ENCODE measurements at regions not wholly inside any gene's neighbourhood (a gene's known extent, or its start where the extent isn't known, plus 50 kb on each side); places are given as distances from the start of the nearest gene placed in this dataset.

DNA sequence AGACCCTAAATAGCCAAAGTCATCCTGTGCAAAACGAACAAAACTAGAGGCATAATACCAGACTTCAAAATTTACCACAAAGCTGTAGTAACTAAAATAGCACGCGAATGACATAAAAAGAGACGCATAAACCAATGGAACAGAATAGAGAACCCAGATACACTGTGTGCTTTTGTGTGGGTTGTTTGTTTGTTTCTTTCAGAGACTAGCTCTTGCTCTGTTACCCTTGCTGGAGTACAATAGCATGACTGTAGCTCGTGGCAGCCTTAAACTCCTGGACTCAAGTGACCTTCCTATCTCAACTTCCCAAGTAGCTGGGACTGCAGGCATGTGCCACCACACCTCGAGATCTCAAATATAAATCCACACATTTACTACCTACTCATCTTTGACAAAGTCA lies 1314.6 kb upstream of the GBE1 start:
- no peak for FAIRE-seq

DNA sequence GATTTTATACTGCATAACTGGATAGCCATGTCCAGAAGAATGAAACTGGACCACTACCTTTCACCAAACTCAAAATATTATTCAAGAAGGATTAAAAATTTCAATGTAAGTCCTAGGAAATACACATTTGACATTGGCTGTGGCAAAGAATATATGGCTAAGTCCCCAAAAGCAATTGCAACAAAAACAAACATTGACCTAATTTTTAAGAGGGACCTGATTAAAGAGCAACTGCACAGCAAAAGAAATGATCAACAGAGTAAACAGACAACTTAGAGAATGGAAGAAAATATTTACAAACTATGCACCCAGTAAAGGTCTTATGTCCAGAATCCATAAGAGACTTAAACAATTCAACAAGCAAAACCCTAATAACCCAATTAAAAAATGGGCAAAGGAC lies 1313.0 kb upstream of the GBE1 start:
- no peak for FAIRE-seq

DNA sequence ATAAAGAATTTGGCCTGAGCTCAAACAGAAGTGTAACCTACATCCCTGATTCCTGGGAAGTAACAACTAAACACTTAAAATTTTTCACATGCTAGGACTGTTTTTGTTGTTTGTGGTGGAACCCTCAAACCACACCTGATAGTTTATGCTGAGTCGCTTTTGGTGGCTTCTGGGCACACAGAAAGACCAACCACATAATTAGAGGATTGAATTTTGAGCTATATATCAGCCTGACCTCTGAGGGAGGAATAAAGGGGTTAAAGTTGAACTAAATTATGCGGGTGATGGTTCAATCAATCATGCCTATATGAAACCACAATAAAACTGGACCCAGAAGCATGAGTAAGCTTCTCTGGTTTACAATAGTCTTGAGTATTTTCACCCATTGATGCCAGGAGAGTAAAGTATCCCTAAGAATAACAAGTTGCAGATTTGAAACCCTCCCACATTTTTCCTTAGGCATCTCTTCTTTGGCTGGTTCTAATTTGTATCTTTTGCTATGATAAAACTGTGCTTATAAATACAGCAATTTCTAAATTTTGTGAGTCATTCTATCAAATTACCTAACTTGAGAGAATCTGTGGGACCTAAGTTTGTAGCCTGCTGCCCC lies 1304.5 kb upstream of the GBE1 start:
- no peak for FAIRE-seq

DNA sequence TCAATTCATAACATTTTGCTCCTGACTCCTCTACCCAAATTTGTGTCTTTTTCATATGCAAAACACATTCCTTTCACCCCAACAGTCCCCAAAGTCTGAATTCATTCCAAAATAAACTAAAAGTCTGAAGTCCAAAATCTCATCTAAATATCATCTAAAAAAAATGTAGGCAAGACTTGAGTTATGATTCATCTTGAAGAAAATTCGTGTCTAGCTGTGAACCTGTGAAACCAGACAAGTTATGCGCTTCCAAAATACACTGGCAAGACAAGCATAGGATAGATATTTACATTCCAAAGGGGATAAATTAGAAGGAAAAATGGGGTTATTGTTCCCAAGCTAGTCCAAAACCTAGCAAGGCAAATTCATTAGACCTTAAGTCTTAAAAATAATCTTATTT lies 1302.0 kb upstream of the GBE1 start:
- no peak for FAIRE-seq

DNA sequence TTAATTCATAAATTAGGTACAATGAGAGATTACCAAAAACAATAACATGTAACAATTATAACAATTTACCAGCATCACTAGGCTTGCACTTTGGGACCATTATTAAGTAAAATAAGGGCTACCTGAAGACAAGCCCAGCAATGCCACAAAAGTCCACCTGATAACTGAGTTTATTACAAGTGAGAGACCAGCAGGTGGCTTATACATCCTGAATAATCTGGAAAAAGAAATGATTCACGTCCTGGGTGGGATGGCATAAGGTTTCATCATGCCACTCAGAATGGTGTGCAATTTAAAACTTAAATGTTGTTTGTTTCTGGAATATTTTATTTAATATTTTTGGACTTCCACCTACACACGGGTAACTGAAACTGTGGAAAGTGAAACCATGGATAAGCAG lies 1287.1 kb upstream of the GBE1 start:
- no peak for FAIRE-seq

DNA sequence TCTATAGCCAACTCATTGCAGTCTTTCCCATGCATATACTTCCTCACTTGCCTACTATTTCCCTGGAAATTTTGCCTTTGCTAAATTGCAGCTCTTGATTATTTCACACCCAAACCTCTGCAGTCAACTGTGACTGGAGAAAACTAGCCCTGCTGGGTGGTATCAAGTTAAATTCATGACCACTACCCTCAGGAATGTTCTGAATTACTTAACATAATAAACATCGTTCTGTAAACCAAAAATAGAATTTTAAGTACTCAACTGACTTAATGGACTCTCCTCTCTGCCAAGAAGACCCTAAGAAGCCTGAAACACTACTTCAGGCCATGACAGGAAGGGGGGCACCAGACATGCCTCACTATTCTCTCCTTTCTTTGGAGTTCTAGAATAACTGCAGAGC lies 1278.0 kb upstream of the GBE1 start:
- FAIRE-seq, result no peak

DNA sequence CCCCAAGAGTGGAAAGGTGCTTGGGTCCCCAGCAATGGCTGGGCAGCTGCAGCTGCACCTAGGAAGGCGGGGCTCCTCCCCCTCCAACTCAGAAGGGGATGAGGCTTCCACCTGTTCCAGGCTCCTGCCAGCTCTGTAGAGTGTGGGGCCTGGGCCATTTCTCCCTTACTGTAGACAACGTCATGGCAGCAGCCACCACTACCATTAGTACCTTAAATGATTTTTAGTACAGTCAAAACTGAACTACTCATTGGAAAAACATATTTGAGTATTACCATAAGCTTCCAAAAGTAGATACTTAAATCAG lies 1274.2 kb upstream of the GBE1 start:
- FAIRE-seq, result no peak

DNA sequence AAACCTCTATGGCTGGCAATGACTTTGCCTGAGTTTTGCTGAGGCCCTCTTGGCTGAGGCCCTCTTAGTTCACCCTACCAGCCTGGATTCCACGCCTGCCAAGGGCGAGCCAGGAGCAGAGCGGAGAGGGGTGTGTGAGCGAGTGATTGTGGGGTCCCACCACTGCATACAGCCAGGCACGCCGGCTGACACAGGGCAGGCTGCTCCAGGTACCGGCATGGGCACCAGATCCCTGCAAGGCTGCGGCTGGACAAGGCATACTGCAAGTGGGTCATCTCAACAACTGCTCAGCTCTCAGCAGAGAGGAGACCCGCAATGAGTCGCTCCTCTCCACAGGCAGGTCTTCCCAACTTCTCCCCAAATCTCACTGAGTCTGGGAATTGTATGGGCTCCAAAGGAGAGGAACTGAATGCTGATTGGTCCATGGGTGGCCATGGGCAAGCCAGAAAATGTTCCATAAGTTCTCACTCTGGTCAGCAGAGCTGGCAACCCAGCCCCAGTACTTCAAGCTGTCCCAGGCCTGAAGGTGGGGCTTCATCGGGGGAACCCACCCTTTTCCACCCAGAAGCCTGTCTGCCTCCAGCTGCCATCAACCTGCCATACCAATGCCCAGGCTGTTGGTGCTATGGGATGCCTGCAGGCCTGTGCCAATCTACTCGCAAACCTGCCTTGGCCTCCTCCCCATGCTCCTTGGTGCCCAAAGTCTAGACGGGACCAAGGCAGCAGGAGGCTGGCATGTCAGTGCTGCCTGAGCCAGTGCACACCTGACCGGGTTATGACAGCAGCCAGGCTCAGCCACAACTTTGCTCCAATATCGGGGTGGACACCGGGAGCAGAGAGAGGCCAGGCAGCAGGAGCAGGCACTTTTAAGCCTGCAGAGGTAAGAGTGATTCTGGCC lies 1273.6 kb upstream of the GBE1 start:
- FAIRE-seq, result no peak

DNA sequence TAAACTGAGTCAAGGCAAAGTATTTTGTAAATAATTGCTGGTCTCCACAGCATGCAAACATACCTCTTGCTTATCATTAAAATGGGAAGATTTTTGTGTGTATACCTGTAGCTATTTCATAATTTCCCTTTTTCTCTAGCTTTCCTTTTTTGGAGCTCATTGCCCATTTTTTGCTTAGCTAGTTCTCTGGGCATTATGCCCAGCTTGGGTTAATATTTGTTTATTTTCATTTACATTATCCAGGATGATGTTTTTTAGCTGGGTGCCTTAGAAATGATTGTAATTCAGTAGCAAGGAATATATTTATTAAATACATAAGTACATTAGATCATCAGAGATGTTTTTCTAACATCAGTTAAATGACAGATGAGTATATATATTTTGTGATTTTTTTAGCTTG lies 1271.7 kb upstream of the GBE1 start:
- no peak for FAIRE-seq

DNA sequence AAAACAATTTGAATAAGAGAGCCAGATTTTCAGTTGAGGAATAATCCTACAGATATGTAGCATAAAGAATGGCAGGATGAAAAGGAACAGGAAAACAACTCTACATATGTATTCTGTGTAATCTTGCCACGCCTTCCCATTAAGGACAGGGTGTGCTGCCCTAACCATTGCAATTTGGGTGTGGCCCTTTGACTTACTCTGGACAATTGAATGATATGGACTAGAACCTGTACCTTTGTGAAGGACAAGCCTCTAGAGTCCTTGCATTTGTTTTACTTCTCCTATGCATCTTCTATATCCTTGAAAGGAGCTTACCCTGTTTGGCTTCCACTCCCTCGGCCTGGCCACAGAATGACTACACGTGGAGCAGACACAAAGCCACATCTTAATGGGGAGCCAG lies 1261.6 kb upstream of the GBE1 start:
- no peak for FAIRE-seq

DNA sequence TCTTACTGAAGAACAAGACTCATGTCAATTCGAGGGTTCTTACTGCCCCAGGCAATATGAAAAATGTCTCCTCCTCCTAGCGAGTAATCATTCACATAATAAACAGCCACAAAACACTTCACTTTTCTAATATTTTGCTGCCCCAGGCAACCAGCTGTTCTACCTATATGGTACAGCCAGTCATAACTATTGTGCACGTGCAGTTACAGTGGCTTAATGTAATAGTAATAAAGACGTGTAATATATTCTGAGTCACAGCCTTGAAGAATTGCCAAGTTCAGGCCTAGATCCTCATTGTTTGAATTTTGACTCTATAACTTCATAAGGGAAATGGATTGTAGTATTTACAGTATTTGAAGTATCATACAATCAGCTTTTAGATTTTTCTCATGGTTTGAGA lies 1250.0 kb upstream of the GBE1 start:
- FAIRE-seq, result no peak

DNA sequence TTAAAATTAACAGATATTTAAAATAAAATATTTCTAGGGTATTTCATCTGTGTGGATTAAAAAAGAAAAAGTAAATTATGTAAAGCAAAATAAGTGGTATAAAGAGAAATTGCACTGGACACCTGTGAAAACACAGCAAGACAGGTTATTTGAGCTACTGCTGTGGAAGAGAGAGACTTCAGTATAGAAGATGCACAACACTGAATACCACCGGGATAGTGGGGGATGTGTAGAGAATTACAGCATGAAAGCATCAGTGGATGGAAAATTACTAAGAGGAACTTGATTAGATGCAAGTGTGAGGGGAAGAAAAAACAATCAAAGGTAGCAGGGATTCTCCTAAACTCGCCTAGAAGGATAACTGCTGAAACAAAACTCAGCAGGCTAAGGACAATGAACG lies 1242.5 kb upstream of the GBE1 start:
- FAIRE-seq, result no peak

DNA sequence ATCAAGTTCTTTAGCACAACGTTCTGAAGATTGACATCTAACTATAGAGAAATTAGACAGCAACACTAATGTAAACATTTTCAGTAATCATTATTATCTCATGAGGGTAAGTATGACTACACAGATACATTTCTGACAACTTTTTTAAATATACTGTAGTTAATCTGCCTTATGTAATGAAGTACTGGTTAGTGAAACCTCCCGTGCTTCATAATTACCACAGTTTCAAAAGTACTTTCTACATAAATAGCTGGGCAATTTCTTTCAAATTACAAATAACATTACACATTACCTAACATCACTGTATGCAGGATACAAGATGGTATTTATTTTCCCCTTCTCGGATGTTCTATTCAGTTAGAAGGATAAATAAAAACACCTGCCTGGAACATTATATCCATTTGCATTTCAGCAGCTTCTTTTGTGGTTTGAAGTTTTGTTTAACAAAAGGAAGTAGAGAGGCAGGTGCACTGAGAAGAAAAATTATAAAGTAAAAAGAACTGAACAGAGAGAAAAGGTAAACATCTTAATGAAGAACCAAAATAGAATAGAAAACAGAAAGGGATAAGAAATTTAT lies 1241.5 kb upstream of the GBE1 start:
- FAIRE-seq, result no peak

DNA sequence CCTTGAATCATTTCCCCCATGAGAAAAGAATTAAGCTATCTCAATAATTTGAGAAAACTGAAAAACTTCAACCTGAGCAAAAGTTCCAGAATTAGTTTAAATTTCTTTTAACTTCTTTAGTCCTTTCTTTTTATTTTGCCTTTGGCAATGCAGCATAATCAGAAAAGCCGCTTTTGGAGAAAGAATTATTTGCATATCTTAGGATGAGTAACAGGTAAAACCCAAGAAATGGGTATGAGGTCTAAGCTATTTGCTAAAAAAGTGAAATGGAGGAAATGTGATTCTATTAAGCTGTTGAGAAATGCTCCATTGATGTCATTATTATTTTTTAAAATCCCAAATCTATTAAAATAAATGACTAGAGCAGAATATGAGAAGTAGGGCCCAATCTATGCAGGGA lies 1238.3 kb upstream of the GBE1 start:
- no peak for FAIRE-seq

DNA sequence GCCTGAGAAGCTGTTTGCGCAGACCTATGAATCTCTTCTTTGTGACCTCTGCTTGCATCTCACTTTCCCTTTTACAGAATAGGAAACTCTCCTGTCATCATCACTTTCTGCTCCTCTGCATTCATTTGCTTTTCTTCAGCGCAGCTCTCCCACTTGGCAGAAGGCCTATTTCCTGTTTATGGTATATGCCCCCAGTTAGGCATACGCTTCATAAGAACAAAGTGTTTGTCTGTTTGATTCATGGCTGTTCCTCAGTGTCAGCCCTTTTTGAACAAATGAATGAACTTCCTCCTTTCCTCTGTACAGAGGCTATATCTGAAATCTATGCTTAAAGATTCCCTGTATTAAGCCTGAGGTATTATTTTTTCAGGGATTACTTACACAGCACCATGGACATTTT lies 1216.9 kb upstream of the GBE1 start:
- no peak for FAIRE-seq

DNA sequence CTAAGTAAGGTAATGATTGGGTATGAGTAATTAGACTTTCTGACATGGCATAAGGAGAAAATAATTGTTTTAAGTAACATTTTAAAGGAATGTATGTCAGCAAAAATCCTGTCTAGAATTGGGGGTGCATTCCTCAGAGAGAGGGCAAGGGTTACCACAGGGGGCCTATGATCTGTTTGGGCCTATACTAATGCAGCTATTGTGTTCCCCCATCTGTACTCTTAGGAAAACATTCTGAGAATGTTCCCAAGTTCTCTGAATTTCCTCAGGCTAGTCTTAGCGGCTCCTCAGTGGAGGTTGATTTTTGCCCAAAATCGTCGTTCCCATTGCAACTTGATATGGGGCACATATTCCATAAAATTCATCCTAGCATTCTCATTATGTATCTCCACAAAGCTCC lies 1216.4 kb upstream of the GBE1 start:
- FAIRE-seq, result no peak

DNA sequence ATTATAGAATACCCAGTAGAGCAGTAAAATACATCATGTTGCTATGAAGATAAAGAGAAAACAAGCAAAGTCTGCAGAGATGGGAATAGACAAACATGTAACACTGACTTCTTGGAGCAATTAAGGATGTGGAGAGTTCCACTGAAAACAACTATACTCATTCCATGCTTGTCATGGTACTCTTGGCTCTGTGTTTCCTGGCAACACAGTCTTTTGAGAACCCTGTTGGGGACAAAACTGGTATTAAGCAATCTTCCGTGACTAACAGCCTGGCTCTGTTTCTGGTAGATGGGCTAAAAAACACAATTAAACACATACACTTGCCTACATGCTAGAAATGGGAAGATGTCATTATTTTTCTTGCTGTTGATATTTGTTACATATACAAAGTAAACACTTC lies 1212.3 kb upstream of the GBE1 start:
- no peak for FAIRE-seq

DNA sequence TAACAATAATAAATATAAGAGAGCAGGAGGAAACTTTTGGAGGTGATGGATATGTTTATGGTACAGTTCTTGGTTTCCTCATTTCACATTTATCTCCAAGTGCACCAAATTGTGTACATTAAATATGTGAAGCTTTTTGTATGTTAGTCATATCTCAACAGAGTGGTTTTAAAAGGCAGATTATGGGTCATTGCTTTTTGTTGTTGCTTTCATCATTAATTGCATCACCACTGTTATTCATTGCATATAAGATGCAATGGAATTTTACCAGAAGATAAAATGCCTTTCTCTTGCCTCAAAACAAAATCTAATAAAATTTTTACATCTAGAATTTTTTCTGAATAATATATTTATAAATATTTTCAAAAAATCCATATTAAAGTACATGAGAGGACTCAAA lies 1198.9 kb upstream of the GBE1 start:
- no peak for FAIRE-seq

DNA sequence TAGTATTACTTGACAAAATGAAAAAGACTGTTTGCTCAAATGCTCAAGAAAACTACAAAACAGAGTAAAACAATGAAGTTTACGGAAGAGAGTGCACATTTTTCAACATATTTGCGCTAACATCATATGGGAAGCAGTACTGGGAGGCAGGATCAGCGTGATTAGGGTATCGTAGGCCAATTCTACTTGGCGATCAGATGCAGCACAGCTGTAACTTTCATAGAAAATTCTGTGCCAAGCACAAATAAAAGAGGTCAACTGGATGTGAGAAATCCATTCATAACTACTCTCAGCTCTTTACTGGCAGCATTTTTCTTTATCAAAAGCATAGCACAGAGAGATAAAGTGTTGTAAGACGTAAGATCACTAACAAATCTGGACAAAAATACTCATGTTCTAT lies 1196.3 kb upstream of the GBE1 start:
- no peak for FAIRE-seq

DNA sequence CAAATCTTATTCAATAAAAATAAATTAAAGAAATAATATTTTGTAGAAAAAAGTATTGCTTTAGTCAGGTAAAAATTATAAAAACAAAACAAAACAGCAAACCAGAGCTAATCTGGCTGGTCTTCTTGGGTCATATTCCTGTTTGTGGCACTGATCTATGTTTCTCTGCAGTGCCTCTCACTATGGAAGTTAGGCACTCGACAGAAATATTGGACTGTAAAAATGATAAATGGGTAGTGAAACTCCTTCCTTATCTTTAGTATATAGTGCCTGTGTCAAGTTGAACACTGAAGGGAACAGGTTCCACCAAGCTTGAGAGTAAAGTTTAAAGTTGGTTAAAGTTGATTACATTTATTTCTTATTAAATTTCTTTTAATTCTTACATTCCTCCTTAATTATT lies 1195.6 kb upstream of the GBE1 start:
- no peak for FAIRE-seq

DNA sequence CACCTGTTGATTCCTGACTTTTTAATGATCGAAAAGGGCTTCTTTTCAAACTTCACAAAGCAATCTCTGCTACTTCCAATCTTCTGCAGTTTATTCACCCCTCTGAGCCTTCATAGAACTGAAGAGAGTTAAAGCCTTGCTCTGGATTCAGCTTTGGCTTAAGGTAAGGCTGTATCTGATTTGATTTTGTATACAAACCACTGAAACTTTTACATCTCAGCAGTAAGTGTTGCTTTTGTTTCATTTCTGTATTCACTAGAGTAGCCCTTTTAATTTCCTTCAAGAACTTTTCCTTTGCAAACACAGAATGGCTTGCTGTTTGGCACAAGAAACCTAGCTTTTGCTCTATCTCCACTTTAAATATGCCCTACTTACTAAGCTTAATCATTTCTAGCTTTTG lies 1193.0 kb upstream of the GBE1 start:
- no peak for FAIRE-seq

DNA sequence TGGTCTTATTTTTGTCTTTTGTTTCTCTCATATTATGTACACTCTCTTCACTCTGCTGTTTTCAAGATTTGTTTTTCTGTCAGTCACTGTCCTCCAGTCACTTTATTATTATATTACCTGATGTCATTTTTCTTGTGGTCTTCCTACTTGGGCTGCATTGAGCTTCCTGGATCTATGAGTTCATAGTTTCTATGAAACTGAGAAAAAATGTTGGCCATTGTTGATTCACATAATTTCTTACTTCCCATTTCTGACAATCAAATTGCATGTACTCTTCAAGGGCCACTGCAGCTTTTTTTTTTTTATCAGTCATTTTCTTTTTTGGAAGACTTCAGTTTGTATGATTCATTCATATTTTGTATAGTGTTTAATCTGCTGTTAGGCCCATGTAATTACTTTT lies 1180.6 kb upstream of the GBE1 start:
- no peak for FAIRE-seq

DNA sequence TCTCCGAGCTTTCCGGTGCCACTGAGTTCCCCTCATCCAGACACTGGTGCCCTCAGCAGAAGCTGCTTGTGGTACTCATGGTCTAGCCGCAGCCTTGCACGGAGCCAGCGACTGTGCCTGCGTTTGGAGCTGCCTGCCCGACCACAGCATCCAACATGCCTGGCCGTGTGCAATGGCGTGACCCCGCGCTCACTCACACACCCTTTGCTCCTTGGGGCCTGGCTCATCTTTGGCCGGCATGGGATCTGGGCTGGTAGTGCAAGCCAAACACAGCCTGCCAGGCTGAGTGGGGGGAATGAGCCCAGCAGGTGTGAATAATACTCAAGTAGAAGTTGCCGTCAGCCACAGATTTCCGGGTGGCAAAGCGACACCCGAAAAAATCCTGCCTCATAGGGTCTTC lies 1178.7 kb upstream of the GBE1 start:
- FAIRE-seq, result no peak

DNA sequence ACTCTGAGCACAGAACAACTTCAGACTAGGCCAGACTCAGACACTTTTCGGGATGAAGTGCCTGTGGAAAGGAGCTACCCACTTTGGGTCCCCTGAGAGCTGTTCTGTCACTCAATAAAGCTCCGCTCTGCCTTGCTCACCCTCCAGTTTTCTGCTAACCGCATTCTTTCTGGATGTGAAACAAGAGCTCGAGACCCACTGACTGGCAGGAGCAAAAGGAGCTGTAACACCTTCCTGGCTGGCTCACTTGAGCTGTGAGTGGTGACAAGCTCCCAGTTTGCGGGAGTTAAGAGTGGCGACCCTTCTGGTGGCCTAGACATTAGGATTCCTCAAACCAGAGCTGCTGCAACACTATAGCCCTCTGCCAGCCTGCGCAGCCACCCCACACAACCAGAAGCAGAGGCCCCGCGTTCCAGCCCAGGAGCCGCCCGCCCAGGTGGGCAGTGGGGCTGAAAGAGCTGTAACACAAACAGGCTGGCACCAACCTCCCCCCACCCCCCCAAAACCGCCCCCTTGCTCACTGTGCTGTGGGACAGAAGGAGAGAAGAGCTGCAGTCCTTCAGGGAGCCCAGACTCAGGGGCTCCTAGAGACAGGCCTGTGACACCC lies 1178.1 kb upstream of the GBE1 start:
- no peak for FAIRE-seq
